KG1 (cell line): ENCODE measurements at regions not wholly inside any gene's neighbourhood (a gene's known extent, or its start where the extent isn't known, plus 50 kb on each side); places are given as distances from the start of the nearest gene placed in this dataset.
"Not testable (repeated sequence)": the region's sequence is repeated elsewhere in the genome, so short reads cannot be mapped to it uniquely, and the experiment has no call there.

Experiments
- DNase-seq: peaks from one replicate; lab custom pipeline; 2025; lab: John Stamatoyannopoulos, UW

GRCh38 chr21:43287795-43288755 lies 119.3 kb downstream of the CRYAA start:
- DNase-seq = no peak

GRCh38 chr21:43287111-43287760 lies 118.4 kb downstream of the CRYAA start:
- DNase-seq = no peak

GRCh38 chr21:43286196-43286595 lies 117.4 kb downstream of the CRYAA start:
- no peak for DNase-seq

- DNase-seq = no peak
Measured at GRCh38 chr21:43284700-43285099, 115.9 kb downstream of the CRYAA start.

GRCh38 chr21:43284238-43284637 lies 115.4 kb downstream of the CRYAA start:
- no peak for DNase-seq

GRCh38 chr21:43283925-43284221 lies 115.1 kb downstream of the CRYAA start:
- DNase-seq = not testable (repeated sequence)

- DNase-seq = no peak
Measured at GRCh38 chr21:43283136-43283924, 114.5 kb downstream of the CRYAA start.

- no peak for DNase-seq
Measured at GRCh38 chr21:43282358-43283120, 113.7 kb downstream of the CRYAA start.

- no peak for DNase-seq
Measured at GRCh38 chr21:43281661-43282357, 113.0 kb downstream of the CRYAA start.

GRCh38 chr21:43280949-43281633 lies 112.3 kb downstream of the CRYAA start:
- no peak for DNase-seq

GRCh38 chr21:43279578-43279894 lies 110.7 kb downstream of the CRYAA start:
- no peak for DNase-seq

- DNase-seq = no peak
Measured at GRCh38 chr21:43278766-43279577, 110.2 kb downstream of the CRYAA start.

- no peak for DNase-seq
Measured at GRCh38 chr21:43278359-43278758, 109.6 kb downstream of the CRYAA start.

- DNase-seq = no peak
Measured at GRCh38 chr21:43277481-43278351, 108.9 kb downstream of the CRYAA start.

- no peak for DNase-seq
Measured at GRCh38 chr21:43276811-43277210, 108.0 kb downstream of the CRYAA start.

GRCh38 chr21:43275421-43276211 lies 106.8 kb downstream of the CRYAA start:
- DNase-seq = no peak

- DNase-seq = no peak
Measured at GRCh38 chr21:43274946-43275310, 106.1 kb downstream of the CRYAA start.
